ENCODE measurements at regions not wholly inside any gene's neighbourhood (a gene's known extent, or its start where the extent isn't known, plus 50 kb on each side); places are given as distances from the start of the nearest gene placed in this dataset.
"Not testable (repeated sequence)": the region's sequence is repeated elsewhere in the genome, so short reads cannot be mapped to it uniquely, and the experiment has no call there.

DNA sequence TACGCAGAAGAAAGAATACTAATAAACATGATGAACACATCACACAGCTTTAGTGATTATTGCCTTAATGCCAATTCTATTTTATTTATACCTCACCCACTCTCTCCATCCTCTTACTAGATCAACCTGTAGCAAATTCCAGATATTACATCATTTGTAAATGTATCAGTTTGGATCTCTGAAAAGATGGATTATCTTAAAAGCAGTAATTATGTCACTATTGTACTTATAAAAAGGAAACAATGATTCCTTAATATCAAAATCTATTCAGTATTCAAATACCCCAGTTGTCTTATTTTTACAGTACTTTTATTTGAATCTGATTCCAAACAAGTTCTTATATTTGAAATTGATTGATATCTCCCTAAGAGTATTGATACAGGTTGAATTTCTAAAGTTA lies 892.8 kb upstream of the MDGA2 start:
- no peak for DNase-seq (ENCODE audit: low spot score)
- in situ Hi-C loops (cut with MboI; ENCODE audit: low pct_unique_long_range_greater_than_20kb, low sequenced_read_pairs, unreplicated experiment): no loop called here
- no peak for TF ChIP-seq CTCF (IDR thresholded peaks at IDR 0.05; ENCODE audit: extremely low read depth, insufficient read depth, missing control alignments)

GRCh38 chr14:48563489-48563888 lies 888.1 kb upstream of the MDGA2 start:
- no peak for DNase-seq (ENCODE audit: low spot score)
- no peak for TF ChIP-seq CTCF (IDR thresholded peaks at IDR 0.05; ENCODE audit: extremely low read depth, insufficient read depth, missing control alignments)
- in situ Hi-C loops (cut with MboI; ENCODE audit: low pct_unique_long_range_greater_than_20kb, low sequenced_read_pairs, unreplicated experiment): no loop called here

DNA sequence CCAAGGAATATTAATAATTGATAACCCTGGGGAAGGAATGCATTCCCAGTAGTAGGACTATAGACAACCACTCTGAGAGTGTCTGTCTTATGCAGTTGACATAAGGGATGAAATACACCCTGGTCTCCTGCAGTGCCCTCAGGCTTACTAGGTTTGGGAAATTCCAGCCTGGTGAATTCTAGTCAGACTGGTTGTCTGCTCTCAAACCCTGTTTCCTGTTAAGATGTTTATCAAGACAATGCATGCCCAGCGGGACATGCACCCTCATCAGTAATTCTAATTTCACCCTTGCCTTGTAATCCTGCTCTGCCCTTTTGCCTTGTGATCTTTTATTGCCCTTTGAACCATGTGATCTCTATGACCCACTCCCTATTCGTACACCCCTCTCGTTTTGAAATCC lies 886.0 kb upstream of the MDGA2 start:
- in situ Hi-C loops (cut with MboI; ENCODE audit: low pct_unique_long_range_greater_than_20kb, low sequenced_read_pairs, unreplicated experiment); DNase-seq (ENCODE audit: low spot score): not testable (repeated sequence)

DNA sequence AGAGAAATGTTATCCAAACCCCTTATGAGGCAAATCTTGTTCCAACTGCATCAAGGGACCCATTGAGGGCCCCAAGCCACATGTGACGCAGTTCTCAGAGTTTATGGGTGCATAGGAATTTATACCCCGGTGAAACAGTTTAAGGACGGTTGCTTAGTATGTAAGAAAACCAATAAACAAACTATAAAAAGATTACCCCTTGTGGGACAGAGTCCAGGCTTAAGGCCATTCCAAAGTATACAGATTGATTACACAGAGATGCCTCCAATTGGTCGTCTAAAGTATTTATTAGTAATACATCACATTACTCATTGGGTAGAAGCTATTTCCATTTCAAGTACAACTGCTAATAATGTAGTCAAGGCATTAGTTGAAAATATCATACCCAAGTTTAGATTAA lies 885.0 kb upstream of the MDGA2 start:
- no peak for TF ChIP-seq CTCF (IDR thresholded peaks at IDR 0.05; ENCODE audit: extremely low read depth, insufficient read depth, missing control alignments)
- no peak for DNase-seq (ENCODE audit: low spot score)
- in situ Hi-C loops (cut with MboI; ENCODE audit: low pct_unique_long_range_greater_than_20kb, low sequenced_read_pairs, unreplicated experiment): no loop called here

- no peak for TF ChIP-seq CTCF (IDR thresholded peaks at IDR 0.05; ENCODE audit: extremely low read depth, insufficient read depth, missing control alignments)
- DNase-seq (ENCODE audit: low spot score): no peak
- in situ Hi-C loops (cut with MboI; ENCODE audit: low pct_unique_long_range_greater_than_20kb, low sequenced_read_pairs, unreplicated experiment): no loop called here
Observed at GRCh38 chr14:48553443-48553842, 878.0 kb upstream of the MDGA2 start.

GRCh38 chr14:48546996-48547395 lies 871.6 kb upstream of the MDGA2 start:
- in situ Hi-C loops (cut with MboI; ENCODE audit: low pct_unique_long_range_greater_than_20kb, low sequenced_read_pairs, unreplicated experiment): no loop called here
- peak; percentile 12 for DNase-seq (ENCODE audit: low spot score)
- no peak for TF ChIP-seq CTCF (IDR thresholded peaks at IDR 0.05; ENCODE audit: extremely low read depth, insufficient read depth, missing control alignments)

GRCh38 chr14:48537600-48537999 lies 862.2 kb upstream of the MDGA2 start:
- in situ Hi-C loops (cut with MboI; ENCODE audit: low pct_unique_long_range_greater_than_20kb, low sequenced_read_pairs, unreplicated experiment): no loop called here
- DNase-seq (ENCODE audit: low spot score): no peak
- TF ChIP-seq CTCF (IDR thresholded peaks at IDR 0.05; ENCODE audit: extremely low read depth, insufficient read depth, missing control alignments): no peak
